ENCODE measurements at regions not wholly inside any gene's neighbourhood (a gene's known extent, or its start where the extent isn't known, plus 50 kb on each side); places are given as distances from the start of the nearest gene placed in this dataset.
A peak's percentile ranks its signal among the peaks of the same experiment; 100 is the strongest.
"Not testable (repeated sequence)": the region's sequence is repeated elsewhere in the genome, so short reads cannot be mapped to it uniquely, and the experiment has no call there.

- no peak for DNase-seq (ENCODE audit: low spot score)
Measured at GRCh38 chr17:33944826-33945225, 310.3 kb upstream of the CCL2 start.

GRCh38 chr17:33945646-33946546 is 309.2 kb upstream of the CCL2 start:
- DNase-seq (ENCODE audit: low spot score) = no peak

GRCh38 chr17:33947762-33948161 is 307.3 kb upstream of the CCL2 start:
- DNase-seq (ENCODE audit: low spot score) = no peak

GRCh38 chr17:33948309-33948708 is 306.8 kb upstream of the CCL2 start:
- no peak for DNase-seq (ENCODE audit: low spot score)

- no peak for DNase-seq (ENCODE audit: low spot score)
Measured at GRCh38 chr17:33949100-33949499, 306.0 kb upstream of the CCL2 start.

- no peak for DNase-seq (ENCODE audit: low spot score)
Measured at GRCh38 chr17:33950061-33950460, 305.0 kb upstream of the CCL2 start.

- DNase-seq (ENCODE audit: low spot score) = no peak
Measured at GRCh38 chr17:33952425-33952824, 302.7 kb upstream of the CCL2 start.

- DNase-seq (ENCODE audit: low spot score) = no peak
Measured at GRCh38 chr17:33954597-33954996, 300.5 kb upstream of the CCL2 start.

GRCh38 chr17:33955461-33955860 is 299.6 kb upstream of the CCL2 start:
- DNase-seq (ENCODE audit: low spot score) = no peak

- not testable (repeated sequence) for DNase-seq (ENCODE audit: low spot score)
Measured at GRCh38 chr17:33959098-33959497, 296.0 kb upstream of the CCL2 start.

- DNase-seq (ENCODE audit: low spot score) = no peak
Measured at GRCh38 chr17:33962857-33963655, 292.0 kb upstream of the CCL2 start.

GRCh38 chr17:33964344-33964979 is 290.6 kb upstream of the CCL2 start:
- DNase-seq (ENCODE audit: low spot score) = peak; percentile 27

- DNase-seq (ENCODE audit: low spot score) = no peak
Measured at GRCh38 chr17:33966410-33967059, 288.6 kb upstream of the CCL2 start.

GRCh38 chr17:33967608-33968349 is 287.3 kb upstream of the CCL2 start:
- no peak for DNase-seq (ENCODE audit: low spot score)

- no peak for DNase-seq (ENCODE audit: low spot score)
Measured at GRCh38 chr17:33968350-33969044, 286.6 kb upstream of the CCL2 start.

- DNase-seq (ENCODE audit: low spot score) = no peak
Measured at GRCh38 chr17:33970279-33970678, 284.8 kb upstream of the CCL2 start.

GRCh38 chr17:33972763-33973162 is 282.3 kb upstream of the CCL2 start:
- DNase-seq (ENCODE audit: low spot score) = no peak

- DNase-seq (ENCODE audit: low spot score) = no peak
Measured at GRCh38 chr17:33973491-33973890, 281.6 kb upstream of the CCL2 start.

GRCh38 chr17:33974276-33974675 is 280.8 kb upstream of the CCL2 start:
- no peak for DNase-seq (ENCODE audit: low spot score)

GRCh38 chr17:33976831-33977230 is 278.3 kb upstream of the CCL2 start:
- no peak for DNase-seq (ENCODE audit: low spot score)

Data from LoVo (cell line).